HCT116 (cell line): ENCODE measurements at regions not wholly inside any gene's neighbourhood (a gene's known extent, or its start where the extent isn't known, plus 50 kb on each side); places are given as distances from the start of the nearest gene placed in this dataset.

Experiments
- ATAC-seq: fragments of 200-7000 bp; cut with Tn5 transposase; 2 replicates; pipeline ENCODE4 v1.9.1; 2020; ENCODE audit warnings: mild to moderate bottlenecking, moderate library complexity
- BruUV-seq: library from RNA; stranded (reverse); fragments of 400-500 nt; replicated peaks from 2 replicates; lab custom pipeline; 2021; lab: Mats Ljungman, UMichigan
- CTCF ChIA-PET: fragments of 300-600 bp; sonication (Branson Sonifier 250); formaldehyde crosslinking; loops from one replicate; lab custom pipeline; 2021; ENCODE audit warnings: antibody characterized with exemption; lab: Charles Lee
- POLR2A ChIA-PET: fragments of 300-600, 350-600 bp; sonication (Branson Sonifier 250); formaldehyde crosslinking; loops from one replicate; lab custom pipeline; 2021; ENCODE audit warnings: antibody characterized with exemption; lab: Charles Lee
- RAD21 ChIA-PET, 2 experiments: fragments of 300-600 bp; sonication (Branson Sonifier 250); formaldehyde crosslinking; loops; one replicate each; lab custom pipeline; 2023; ENCODE audit warnings: low total read pairs in 2 of 2; ENCODE audit not compliant: uncharacterized antibody in 2 of 2, unreplicated experiment in 2 of 2, low non-redundant PET in 1 of 2; lab: Charles Lee
- DNase-seq: peaks from one replicate; pipeline ENCODE4 v3.0.0-alpha.2; 2010; ENCODE audit warnings: low read depth, low spot score
- H2AFZ ChIP-seq: fragments of 200-600 bp; shearing (Covaris generic), sonication (generic); 2 replicates; pipeline ENCODE4 v1.6.1; 2017; ENCODE audit warnings: low read depth, mixed run types, mixed read lengths, antibody characterized with exemption, low read length; ENCODE audit not compliant: poor library complexity, severe bottlenecking
- H3K27ac ChIP-seq: 2 replicates; pipeline ENCODE4 v1.5.1; 2012; ENCODE audit warnings: low read depth, low read length
- H3K27me3 ChIP-seq: fragments of 200-600 bp; sonication (generic); 2 replicates; pipeline ENCODE4 v1.6.1; 2016; ENCODE audit warnings: mixed run types, low read length, mixed read lengths; ENCODE audit not compliant: insufficient read depth
- H3K36me3 ChIP-seq, 2 experiments: fragments of 200-500 bp in 1 of 2; fragments of 200-600 bp in 1 of 2; sonication (Bioruptor generic) in 1 of 2; sonication (generic) in 1 of 2; 2 replicates each; pipeline versions ENCODE4 v1.5.1 to v1.6.1; 2014 to 2016; ENCODE audit warnings: low read length in 2 of 2, inconsistent platforms in 1 of 2, mixed read lengths in 1 of 2, mixed run types in 1 of 2; ENCODE audit not compliant: insufficient read depth in 2 of 2, control insufficient read depth in 1 of 2
- H3K4me1 ChIP-seq, 2 experiments: fragments of 200-600 bp in 1 of 2; sonication (generic) in 1 of 2; 2 replicates each; pipeline versions ENCODE4 v1.5.1 to v1.6.1; 2012 to 2017; ENCODE audit warnings: low read length in 2 of 2, inconsistent platforms in 1 of 2, mild to moderate bottlenecking in 1 of 2, mixed read lengths in 1 of 2, mixed run types in 1 of 2, moderate library complexity in 1 of 2; ENCODE audit not compliant: insufficient read depth in 2 of 2, control insufficient read depth in 1 of 2
- H3K4me2 ChIP-seq: fragments of 200-600 bp; sonication (generic); 2 replicates; pipeline ENCODE4 v1.6.1; 2017; ENCODE audit warnings: mixed run types, low read length, mixed read lengths
- H3K4me3 ChIP-seq, 2 experiments: fragments of 200-600 bp in 1 of 2; sonication (generic) in 1 of 2; replicated peaks in 1 of 2; 2 replicates each; pipeline ENCODE4 v1.5.1; 2011 to 2016; ENCODE audit warnings: low read length in 2 of 2, control low read depth in 1 of 2, low read depth in 1 of 2, mild to moderate bottlenecking in 1 of 2, mixed read lengths in 1 of 2, mixed run types in 1 of 2
- H3K79me2 ChIP-seq: fragments of 200-600 bp; sonication (generic); 2 replicates; pipeline ENCODE4 v1.6.1; 2017; ENCODE audit warnings: mild to moderate bottlenecking, mixed run types, low read length, moderate library complexity, mixed read lengths; ENCODE audit not compliant: insufficient read depth
- H3K9ac ChIP-seq: fragments of 200-600 bp; sonication (generic); 2 replicates; pipeline ENCODE4 v1.6.1; 2016; ENCODE audit warnings: low read length, mixed read lengths
- H3K9me2 ChIP-seq: fragments of 200-600 bp; sonication (generic), shearing (Covaris generic); 2 replicates; pipeline ENCODE4 v1.6.1; 2017; ENCODE audit warnings: mixed run types, mild to moderate bottlenecking, moderate library complexity; ENCODE audit not compliant: insufficient read depth
- H3K9me3 ChIP-seq, 2 experiments: fragments of 200-500 bp in 1 of 2; fragments of 200-600 bp in 1 of 2; sonication (Bioruptor generic) in 1 of 2; sonication (generic) in 1 of 2; 2 replicates each; pipeline ENCODE4 v1.6.1; 2014 to 2017; ENCODE audit warnings: low read length in 2 of 2, mixed read lengths in 2 of 2, inconsistent platforms in 1 of 2, low read depth in 1 of 2, mild to moderate bottlenecking in 1 of 2, mixed run types in 1 of 2, moderate library complexity in 1 of 2; ENCODE audit not compliant: control insufficient read depth in 1 of 2, insufficient read depth in 1 of 2
- H4K20me1 ChIP-seq: fragments of 200-600 bp; sonication (generic), shearing (Covaris generic); 2 replicates; pipeline ENCODE4 v1.6.1; 2017; ENCODE audit warnings: mixed run types, mild to moderate bottlenecking, moderate library complexity; ENCODE audit not compliant: insufficient read depth
- CBX3 ChIP-seq: IDR thresholded peaks from 2 replicates; pipeline ENCODE4 v1.6.1; 2012; ENCODE audit warnings: low read depth
- JUND ChIP-seq: IDR thresholded peaks from 2 replicates; pipeline ENCODE4 v1.6.1; 2012
- POLR2AphosphoS5 ChIP-seq: IDR thresholded peaks from 2 replicates; pipeline ENCODE4 v1.6.1; 2011; ENCODE audit warnings: mild to moderate bottlenecking, low read depth, low read length, moderate library complexity
- RAD21 ChIP-seq: IDR thresholded peaks from 2 replicates; pipeline ENCODE4 v1.6.1; 2012; ENCODE audit warnings: low read depth, mild to moderate bottlenecking
- SIN3A ChIP-seq: IDR thresholded peaks from 2 replicates; pipeline ENCODE4 v1.6.1; 2012; ENCODE audit warnings: low read depth
- SRF ChIP-seq: IDR thresholded peaks from 2 replicates; pipeline ENCODE4 v1.6.1; 2012; ENCODE audit warnings: low read depth
- TCF7L2 ChIP-seq: IDR thresholded peaks from 2 replicates; pipeline ENCODE4 v1.7.0; 2011; ENCODE audit warnings: borderline replicate concordance, inconsistent platforms; ENCODE audit not compliant: insufficient read depth, insufficient read length; ENCODE audit errors: extremely low read depth
- ZBTB33 ChIP-seq: IDR thresholded peaks from 2 replicates; pipeline ENCODE4 v1.6.1; 2011; ENCODE audit warnings: mild to moderate bottlenecking, low read length, moderate library complexity; ENCODE audit not compliant: insufficient replicate concordance; ENCODE audit errors: extremely low read depth
- intact Hi-C: fragments of 100-400 bp; cut with micrococcal nuclease; formaldehyde crosslinking; loops from 2 replicates; pipeline ENCODE4 v1.10.0; 2022
- TF ChIP-seq, protein P1 (sequence below), 3 experiments: fragments of 200-600 bp in 1 of 3; sonication (generic) in 1 of 3; IDR thresholded peaks in 2 of 3; conservative IDR thresholded peaks in 1 of 3; 2 replicates each; pipeline ENCODE4 v1.5.1; 2012 to 2017; ENCODE audit warnings: low read depth in 2 of 3, low read length in 2 of 3, antibody characterized with exemption in 1 of 3, borderline replicate concordance in 1 of 3, control low read depth in 1 of 3, mild to moderate bottlenecking in 1 of 3, mixed read lengths in 1 of 3, mixed run types in 1 of 3, moderate library complexity in 1 of 3; ENCODE audit not compliant: insufficient read depth in 1 of 3

GRCh38 chr7:152956006-152956405, 196.5 kb downstream of the ACTR3B start:
- ChIA-PET CTCF (no interaction called here), POLR2A (no interaction called here), RAD21 (no interaction called here)
- ATAC-seq (peak; percentile 90), DNase-seq (no peak)
- H2AFZ ChIP-seq: no peak overlapping the region
- no peaks in the 10 kb centered on the region for H3K9me3 ChIP-seq
- peaks cover 2% of the 10 kb centered on the region; the same call in 1 of the 2 replicates for H3K27me3 ChIP-seq
- H3K27ac ChIP-seq: no peak overlapping the region
- H3K9ac ChIP-seq: no peak overlapping the region
- H3K4me3 ChIP-seq: no peak overlapping the region
- no peaks in the 10 kb centered on the region for H3K9me2 ChIP-seq
- H3K36me3 ChIP-seq: no peaks in the 10 kb centered on the region
- H3K4me2 ChIP-seq: no peak overlapping the region
- TF ChIP-seq RAD21: 0 out of 2 replicates have a peak, but pooled peaks have one; percentile 6
- no peak for TF ChIP-seq CBX3
- TF ChIP-seq, protein P1, sequence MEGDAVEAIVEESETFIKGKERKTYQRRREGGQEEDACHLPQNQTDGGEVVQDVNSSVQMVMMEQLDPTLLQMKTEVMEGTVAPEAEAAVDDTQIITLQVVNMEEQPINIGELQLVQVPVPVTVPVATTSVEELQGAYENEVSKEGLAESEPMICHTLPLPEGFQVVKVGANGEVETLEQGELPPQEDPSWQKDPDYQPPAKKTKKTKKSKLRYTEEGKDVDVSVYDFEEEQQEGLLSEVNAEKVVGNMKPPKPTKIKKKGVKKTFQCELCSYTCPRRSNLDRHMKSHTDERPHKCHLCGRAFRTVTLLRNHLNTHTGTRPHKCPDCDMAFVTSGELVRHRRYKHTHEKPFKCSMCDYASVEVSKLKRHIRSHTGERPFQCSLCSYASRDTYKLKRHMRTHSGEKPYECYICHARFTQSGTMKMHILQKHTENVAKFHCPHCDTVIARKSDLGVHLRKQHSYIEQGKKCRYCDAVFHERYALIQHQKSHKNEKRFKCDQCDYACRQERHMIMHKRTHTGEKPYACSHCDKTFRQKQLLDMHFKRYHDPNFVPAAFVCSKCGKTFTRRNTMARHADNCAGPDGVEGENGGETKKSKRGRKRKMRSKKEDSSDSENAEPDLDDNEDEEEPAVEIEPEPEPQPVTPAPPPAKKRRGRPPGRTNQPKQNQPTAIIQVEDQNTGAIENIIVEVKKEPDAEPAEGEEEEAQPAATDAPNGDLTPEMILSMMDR (IDR thresholded peaks at IDR 0.05 in 2 of 3, conservative IDR thresholded peaks at IDR 0.05 in 1 of 3; ENCODE audit: borderline replicate concordance in 1 of 3, insufficient read depth in 1 of 3, low read depth in 2 of 3, low read length in 2 of 3): peak in 1 of 3 experiments; percentile 31; a peak in 2 of 6 replicates
- no peaks in the 10 kb centered on the region for H3K79me2 ChIP-seq
- BruUV-seq: no TSS peak
- intact Hi-C loops: no loop called here
- H3K4me1 ChIP-seq: no peaks in the 10 kb centered on the region
- H4K20me1 ChIP-seq: no peaks in the 10 kb centered on the region

- H3K27ac ChIP-seq: no peak overlapping the region
- H3K4me3 ChIP-seq: no peak overlapping the region
- no peaks in the 10 kb centered on the region for H3K36me3 ChIP-seq
- H2AFZ ChIP-seq: no peak overlapping the region
- H3K9me2 ChIP-seq: no peaks in the 10 kb centered on the region
- no TSS peak for BruUV-seq
- ChIA-PET CTCF (no interaction called here), RAD21 (no interaction called here), POLR2A (no interaction called here)
- intact Hi-C loops: no loop called here
- no peaks in the 10 kb centered on the region for H3K9me3 ChIP-seq
- no peak for DNase-seq
- no peak overlapping the region for H3K4me2 ChIP-seq
- H3K27me3 ChIP-seq: peaks cover 2% of the 10 kb centered on the region; the same call in 1 of the 2 replicates
- H3K79me2 ChIP-seq: no peaks in the 10 kb centered on the region
- H3K9ac ChIP-seq: no peak overlapping the region
- no peaks in the 10 kb centered on the region for H3K4me1 ChIP-seq
- no peak for ATAC-seq
- no peaks in the 10 kb centered on the region for H4K20me1 ChIP-seq
- TF ChIP-seq SIN3A (no peak), POLR2AphosphoS5 (no peak), TCF7L2 (no peak), JUND (no peak), ZBTB33 (no peak), SRF (no peak)
- TF ChIP-seq, protein P1 (IDR thresholded peaks at IDR 0.05 in 2 of 3, conservative IDR thresholded peaks at IDR 0.05 in 1 of 3; ENCODE audit: borderline replicate concordance in 1 of 3, insufficient read depth in 1 of 3, low read depth in 2 of 3, low read length in 2 of 3): no peak
Observed at GRCh38 chr7:152959610-152960009, 200.1 kb downstream of the ACTR3B start.
